Left renal cortex interstitium (tissue), 4 donors: ENCODE measurements at regions not wholly inside any gene's neighbourhood (a gene's known extent, or its start where the extent isn't known, plus 50 kb on each side); places are given as distances from the start of the nearest gene placed in this dataset.

ENCODE experiments used
- DNase-seq, 4 donors: peaks; one replicate each; pipeline ENCODE4 v3.0.0-alpha.2; 2013; ENCODE audit warnings: low read depth in 4 of 4, low spot score in 2 of 4, missing footprints in 1 of 4

DNA sequence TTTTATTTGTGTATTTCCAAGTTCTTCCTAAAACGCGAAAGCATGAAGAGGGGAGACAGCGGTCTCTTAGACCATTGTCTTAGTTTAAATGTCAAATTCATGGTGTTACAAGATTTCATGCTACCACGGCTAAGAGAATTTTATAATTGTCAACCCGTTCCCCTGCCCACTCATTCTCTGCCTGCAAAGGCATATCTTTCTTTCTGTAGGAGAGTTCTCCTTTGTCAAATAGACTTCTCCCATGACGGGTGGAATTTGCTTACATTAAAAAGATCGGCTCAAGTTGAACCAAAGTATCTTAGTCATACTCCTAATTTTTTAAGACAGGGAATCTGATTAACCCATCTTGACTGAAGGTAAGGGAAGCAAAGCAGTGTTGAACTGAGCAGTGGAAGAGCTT lies 539.2 kb downstream of the REEP3 start:
- no peak for DNase-seq

GRCh38 chr10:64062793-64063192 lies 541.6 kb downstream of the REEP3 start:
- no peak for DNase-seq

DNA sequence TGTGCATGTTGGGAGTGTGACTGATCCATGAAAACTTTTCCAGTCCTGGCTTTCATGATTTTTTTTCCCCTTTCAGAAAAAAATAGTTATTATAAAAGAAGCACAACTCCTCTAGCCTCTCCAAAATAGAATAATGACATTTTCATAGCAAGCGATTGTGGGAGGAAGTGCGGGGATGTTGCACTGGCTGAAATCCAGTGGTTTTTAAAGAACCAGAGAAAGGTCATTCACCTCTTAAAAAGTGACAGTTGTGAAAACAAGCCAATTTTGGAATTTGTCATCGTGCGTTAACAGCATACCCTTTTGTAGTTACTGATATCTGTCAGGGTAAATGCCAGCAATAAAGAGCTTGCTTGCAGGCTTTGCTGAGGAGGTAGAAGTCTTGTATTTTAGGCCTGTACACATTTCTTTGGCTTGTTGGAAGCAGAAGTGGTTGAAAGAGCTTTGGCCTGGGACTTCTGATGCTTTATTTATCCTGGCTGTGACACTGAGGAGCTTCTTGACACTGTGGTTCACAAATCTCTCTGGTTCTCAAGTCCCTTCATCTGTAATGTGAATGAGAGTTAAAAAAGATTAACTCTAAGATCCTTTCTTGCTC lies 545.9 kb downstream of the REEP3 start:
- DNase-seq: no peak

- DNase-seq: no peak
Observed at GRCh38 chr10:64067859-64068258, 546.7 kb downstream of the REEP3 start.

GRCh38 chr10:64070241-64070640 lies 549.0 kb downstream of the REEP3 start:
- no peak for DNase-seq

DNA sequence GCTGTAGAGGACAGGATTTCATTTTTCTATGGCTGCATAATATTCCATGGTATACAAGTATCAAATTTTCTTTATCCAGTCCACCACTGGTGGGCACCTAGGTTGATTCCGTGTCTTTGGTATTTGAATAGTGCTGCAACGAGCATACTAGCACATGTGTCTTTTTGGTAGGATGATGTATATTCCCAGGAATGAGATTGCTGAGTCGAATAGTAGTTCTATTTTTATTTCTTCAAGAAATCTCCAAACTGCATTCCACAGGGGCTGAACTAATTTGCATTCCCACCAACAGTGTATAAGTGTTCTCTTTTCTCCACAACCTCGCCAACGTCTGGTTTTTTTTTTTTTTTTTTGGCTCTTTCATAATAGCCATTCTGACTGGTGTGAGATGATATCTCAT lies 550.0 kb downstream of the REEP3 start:
- no peak for DNase-seq

DNA sequence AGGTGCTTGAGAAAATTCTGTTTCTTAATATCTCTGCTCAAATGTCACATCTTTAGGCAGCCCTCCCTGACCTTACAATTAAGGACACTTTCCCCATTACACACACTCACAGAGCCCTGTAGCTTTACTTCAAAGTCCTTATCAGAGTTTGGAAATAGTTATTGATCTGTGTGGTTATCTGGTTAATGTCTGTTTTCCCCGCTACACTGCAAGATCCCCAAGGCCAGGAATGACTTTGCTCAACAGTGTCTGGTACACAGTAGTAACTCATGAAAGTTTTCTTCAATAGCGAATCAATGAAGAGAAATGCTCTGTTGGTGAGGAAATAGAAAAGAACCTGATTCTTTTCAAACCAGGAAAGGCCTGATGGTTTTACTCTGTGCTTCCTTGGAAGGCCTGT lies 554.4 kb downstream of the REEP3 start:
- no peak for DNase-seq

DNA sequence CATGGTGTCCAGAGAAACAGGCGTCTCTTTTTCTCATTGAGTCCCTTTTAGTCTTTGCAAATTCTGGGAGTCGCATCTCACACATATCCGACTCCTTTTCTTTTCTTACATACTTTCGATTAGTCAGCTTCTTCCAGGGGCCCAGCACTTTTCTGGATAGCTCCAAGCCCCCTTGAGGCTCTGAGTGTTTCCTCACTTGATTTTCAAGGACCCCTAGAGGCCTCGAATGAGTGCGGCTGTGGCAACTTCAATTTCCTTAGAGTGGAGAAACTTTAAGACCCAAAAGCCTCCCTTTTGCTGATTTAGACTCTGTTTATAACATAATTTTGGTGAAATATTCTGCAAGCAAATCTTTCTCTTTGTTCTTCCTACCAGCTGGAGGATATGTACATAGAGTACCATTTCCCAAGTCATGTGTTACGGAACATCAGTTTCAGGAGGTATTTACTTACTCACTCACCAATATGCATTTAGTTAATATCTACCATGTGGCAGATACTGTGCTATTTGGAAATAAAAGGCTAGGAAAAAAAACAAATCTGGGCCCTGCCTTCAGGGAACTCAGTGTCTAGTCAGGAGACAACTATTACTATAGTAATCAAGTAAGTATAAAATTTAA lies 555.2 kb downstream of the REEP3 start:
- DNase-seq: no peak

DNA sequence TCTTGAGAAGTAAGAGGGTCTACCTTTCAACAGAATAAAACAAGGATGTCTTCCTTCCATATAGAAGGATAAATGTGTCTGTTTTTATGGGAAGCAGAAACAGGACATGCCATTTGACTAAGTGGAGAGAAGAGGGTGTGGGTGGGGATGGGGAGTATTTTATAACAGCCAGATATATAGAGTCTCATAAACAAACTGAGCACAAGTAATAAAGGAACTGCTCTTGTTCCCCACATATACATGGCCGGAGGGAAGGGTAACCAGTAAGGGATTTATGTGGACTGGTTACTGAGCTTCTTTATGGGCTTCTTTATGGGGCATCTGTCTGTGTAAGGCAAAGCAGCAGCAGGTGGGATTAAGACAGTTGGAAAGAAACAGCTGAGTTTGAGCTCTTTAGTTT lies 558.1 kb downstream of the REEP3 start:
- no peak for DNase-seq

- no peak for DNase-seq
Observed at GRCh38 chr10:64080071-64080470, 558.9 kb downstream of the REEP3 start.

- DNase-seq: no peak
Observed at GRCh38 chr10:64081947-64082482, 560.8 kb downstream of the REEP3 start.

- DNase-seq: no peak
Observed at GRCh38 chr10:64086083-64086767, 565.0 kb downstream of the REEP3 start.

DNA sequence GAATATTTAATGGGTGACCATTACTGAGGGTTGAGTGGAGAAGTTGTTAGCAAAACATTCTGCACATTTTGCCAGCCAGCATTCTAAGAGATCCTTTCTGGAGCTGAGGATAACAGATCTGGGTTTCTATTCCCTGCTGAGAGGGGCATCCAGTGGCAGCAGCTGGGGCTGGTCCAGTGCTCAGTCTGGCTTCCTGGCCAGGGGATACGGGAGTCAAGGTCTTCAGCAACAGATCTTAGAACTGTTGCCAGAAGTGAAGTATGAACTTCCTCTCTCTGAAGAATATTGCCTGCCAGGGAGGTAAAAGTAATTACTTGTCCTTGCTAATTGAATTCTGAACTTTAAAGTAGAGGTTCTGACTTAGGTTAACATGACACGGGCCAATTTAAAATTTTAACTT lies 568.4 kb downstream of the REEP3 start:
- no peak for DNase-seq

DNA sequence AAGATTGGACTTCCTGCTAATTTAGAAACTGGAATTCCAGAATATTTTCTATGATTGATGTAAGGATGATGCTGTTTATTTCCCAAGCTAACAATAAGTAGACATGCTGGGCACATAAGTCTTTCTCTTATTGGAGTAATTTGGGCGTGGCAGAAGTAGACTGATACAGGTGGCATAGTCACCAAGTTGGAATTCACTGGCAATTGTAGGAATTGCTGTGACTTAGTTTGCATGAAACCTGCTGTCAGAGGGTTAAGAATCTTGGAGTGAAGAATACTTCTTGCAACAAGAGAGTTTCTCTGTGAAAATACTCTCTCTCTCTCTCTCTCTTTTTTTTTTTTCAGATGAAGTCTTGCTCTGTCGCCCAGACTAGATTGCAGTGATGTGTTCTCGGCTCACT lies 569.7 kb downstream of the REEP3 start:
- no peak for DNase-seq

- DNase-seq: no peak
Observed at GRCh38 chr10:64091897-64092296, 570.7 kb downstream of the REEP3 start.

DNA sequence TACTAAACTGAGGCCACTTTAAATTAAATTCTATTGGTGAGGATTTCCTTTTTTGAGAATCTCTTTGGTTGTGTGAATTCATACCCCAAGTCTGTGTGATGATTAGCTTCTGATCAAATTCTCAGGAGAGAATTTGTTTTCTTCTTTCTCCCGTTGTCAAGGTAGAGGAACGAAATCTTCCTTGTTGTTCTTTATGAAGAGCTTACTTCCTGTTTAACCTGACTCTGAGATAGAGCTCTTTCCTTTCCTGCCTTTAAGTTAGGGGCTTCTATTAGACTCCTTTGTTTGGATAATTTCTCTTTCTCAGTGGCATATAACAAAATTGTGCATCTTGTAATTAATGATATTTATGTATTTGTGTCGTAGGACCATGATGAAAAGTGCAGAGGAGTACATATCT lies 572.1 kb downstream of the REEP3 start:
- no peak for DNase-seq

DNA sequence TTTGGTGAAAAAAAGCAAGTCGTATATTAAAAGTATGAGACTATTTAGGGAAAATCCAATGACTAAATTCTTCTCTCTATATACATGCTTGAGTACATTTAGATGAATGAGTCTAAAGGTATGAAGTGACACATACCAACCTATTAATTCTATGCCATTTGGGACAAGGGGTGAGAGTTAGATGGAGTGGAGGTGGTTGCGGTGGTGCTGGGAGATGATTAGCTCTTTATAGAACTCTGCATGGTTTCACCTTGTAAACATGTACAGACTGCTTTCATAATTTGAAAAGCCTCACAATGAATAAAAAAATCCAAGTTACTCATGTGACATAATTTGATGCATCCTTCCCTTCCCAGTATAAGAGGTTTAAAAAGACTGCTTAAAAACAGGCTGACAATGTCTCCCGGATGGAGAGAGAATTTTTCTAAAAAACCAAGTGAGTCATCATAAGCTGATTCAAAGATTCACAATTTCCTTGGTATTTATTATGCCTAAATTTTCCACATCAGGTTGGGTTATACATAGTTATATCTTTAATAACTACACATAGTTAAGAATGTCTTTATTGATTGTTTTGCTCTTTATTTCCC lies 572.8 kb downstream of the REEP3 start:
- DNase-seq: no peak

DNA sequence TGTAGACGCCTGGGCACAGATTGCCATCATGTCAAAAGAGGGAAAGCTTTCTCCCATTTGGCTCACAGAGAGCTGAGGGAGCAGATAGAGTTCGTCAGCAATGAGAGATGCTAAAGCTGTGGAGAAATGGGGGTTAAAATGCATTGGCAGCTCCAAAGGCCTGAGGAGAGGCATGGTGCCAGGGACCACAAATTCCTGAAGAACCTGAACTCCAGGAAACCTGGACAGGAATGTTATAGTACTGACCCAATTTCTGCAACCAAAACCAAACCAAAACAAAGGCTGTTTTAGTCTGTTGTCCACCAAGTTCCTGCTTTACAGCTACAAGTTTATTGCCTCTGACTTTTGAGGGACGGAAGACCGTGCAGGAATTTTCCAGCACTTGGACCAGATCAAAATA lies 575.7 kb downstream of the REEP3 start:
- no peak for DNase-seq

- no peak for DNase-seq
Observed at GRCh38 chr10:64097391-64098122, 576.4 kb downstream of the REEP3 start.

DNA sequence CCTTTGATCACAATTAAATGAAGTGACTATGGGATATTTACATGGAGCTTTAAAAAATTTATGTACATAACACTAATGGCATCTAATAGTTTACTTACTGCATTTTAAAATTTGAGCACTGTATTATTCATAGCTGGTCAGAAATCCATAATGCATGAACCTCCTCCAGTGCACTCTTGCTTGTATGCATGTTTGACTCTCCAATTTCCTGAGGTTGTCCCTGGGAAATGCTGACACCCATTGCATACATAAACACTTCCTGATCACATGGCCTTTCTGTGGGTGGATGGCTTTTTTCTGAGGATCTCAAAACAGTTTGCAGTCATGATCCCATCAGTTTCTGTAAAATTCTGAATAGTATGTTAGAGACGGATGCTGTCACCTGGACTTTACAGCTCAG lies 577.8 kb downstream of the REEP3 start:
- no peak for DNase-seq
